Astrocyte of the spinal cord (primary cell): ENCODE measurements at regions not wholly inside any gene's neighbourhood (a gene's known extent, or its start where the extent isn't known, plus 50 kb on each side); places are given as distances from the start of the nearest gene placed in this dataset.
A peak's percentile ranks its signal among the peaks of the same experiment; 100 is the strongest.

Experiments
- DNase-seq: peaks from one replicate; pipeline ENCODE4 v3.0.0; 2011; ENCODE audit warnings: low read depth, low spot score
- H3K4me3 ChIP-seq: 2 replicates; pipeline ENCODE4 v1.5.1; 2011; ENCODE audit warnings: low read depth, mild to moderate bottlenecking, low read length, moderate library complexity
- in situ Hi-C: cut with HindIII; loops from 2 replicates; pipeline ENCODE4 v1.10.0; 2017; ENCODE audit warnings: low sequenced_read_pairs
- TF ChIP-seq, protein P1 (sequence below): IDR thresholded peaks from 2 replicates; pipeline ENCODE4 v1.5.1; 2012; ENCODE audit warnings: low read depth, mild to moderate bottlenecking, low read length, inconsistent platforms

DNA sequence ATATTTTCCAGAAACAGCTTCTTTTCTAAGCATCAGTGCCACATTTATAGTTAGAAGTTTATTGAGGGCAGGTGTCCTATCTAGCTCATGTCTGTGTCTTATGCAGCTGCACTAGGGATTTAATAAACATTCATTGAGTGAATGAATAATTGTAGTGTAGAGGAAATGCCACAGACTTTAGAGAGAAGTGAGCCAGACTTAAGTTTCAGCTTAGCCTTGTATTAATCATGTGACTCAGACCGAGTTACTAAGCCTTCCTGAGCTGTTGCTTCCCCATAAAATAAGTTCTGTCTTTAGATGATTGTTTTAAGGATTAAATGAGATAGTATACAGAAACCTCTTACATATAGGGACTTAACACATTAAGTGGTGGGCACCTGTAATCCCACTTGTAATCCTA lies 236.1 kb upstream of the DDHD1 start:
- peak; percentile 32 for DNase-seq

DNA sequence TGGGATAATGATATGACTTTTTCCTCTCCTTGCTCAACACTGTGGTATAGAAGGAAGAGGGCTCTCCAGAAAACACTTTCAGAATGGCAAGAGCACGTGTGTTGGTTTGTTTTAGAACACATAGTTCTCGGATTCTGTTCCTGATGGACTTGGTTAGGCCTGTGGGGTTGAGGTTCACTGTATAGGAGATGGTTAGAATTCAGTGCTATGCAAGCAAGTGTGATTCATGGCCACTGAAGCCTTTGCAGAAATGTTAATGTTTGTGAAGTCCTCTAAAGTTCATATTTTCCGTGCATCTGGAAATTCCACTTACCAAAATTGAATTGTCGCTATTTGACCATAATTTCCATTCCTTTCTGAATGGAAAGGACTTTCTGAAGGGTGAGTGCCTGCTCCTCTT lies 233.2 kb upstream of the DDHD1 start:
- DNase-seq, result no peak
- TF ChIP-seq, protein P1, sequence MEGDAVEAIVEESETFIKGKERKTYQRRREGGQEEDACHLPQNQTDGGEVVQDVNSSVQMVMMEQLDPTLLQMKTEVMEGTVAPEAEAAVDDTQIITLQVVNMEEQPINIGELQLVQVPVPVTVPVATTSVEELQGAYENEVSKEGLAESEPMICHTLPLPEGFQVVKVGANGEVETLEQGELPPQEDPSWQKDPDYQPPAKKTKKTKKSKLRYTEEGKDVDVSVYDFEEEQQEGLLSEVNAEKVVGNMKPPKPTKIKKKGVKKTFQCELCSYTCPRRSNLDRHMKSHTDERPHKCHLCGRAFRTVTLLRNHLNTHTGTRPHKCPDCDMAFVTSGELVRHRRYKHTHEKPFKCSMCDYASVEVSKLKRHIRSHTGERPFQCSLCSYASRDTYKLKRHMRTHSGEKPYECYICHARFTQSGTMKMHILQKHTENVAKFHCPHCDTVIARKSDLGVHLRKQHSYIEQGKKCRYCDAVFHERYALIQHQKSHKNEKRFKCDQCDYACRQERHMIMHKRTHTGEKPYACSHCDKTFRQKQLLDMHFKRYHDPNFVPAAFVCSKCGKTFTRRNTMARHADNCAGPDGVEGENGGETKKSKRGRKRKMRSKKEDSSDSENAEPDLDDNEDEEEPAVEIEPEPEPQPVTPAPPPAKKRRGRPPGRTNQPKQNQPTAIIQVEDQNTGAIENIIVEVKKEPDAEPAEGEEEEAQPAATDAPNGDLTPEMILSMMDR, result no peak
- H3K4me3 ChIP-seq, result no peak overlapping the region
- in situ Hi-C loops, result no loop called here

More for the DNA sequence above, 236.1 kb upstream of the DDHD1 start:
- TF ChIP-seq, protein P1, result no peak
- in situ Hi-C loops, result no loop called here
- no peak overlapping the region for H3K4me3 ChIP-seq

DNA sequence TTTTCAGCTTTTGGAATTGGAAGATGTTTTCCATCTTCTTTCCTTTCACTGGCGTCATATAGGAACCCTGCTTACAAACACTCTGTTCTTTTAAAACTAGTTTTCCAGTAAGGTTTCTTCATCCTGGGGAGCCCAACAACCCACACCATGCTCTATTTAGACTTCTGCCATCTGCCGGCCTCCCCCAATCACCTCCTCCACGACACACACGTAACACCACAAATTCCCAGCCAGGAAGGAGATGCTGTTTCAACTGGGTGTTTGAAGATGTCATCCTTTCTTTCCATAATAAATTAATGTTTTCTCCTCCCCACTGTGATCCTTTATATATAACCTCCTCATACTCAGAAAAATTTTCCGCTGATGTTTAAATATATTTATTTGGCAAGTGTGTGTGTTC lies 231.4 kb upstream of the DDHD1 start:
- TF ChIP-seq, protein P1, result no peak
- no peak overlapping the region for H3K4me3 ChIP-seq
- in situ Hi-C loops, result no loop called here
- no peak for DNase-seq

DNA sequence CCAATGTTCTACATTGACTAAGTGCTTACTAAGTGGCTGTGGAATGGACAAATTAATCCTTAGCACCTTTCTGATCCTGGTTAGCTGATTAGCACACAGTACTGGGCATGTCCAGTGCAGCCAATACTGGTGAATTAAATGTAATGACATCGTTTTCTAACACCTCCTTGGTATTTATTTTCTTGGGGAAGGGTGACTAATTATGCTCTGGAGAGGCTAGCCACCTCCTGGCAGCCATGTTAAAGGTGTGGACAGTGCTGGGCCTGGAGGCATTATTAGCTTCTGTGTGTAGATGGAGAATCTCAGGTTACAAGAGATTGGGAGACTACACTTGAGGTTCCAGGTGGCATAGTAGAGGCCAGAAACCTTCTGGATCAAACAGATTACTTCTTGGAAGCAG lies 230.9 kb upstream of the DDHD1 start:
- H3K4me3 ChIP-seq, result no peak overlapping the region
- no peak for DNase-seq
- in situ Hi-C loops, result no loop called here
- TF ChIP-seq, protein P1, result no peak

DNA sequence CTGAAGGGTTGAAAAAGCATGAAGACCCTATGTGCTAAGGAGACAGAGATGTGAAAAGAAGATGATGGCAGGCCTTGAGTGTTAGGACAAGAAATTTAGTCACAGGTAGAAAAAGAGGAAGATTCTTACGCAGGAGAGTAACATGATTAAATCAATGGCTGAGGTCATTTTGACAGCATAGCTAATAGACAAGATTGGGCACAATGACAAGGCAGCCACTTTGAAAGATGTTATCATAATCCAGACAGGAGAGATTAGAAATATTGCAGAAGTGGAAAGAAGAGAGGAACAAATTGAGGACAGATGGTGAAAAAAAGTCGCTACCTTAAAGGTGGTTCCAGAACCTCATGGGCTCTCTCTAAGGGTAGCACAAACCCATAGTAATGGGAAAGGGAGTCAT lies 228.8 kb upstream of the DDHD1 start:
- in situ Hi-C loops, result no loop called here
- H3K4me3 ChIP-seq, result no peak overlapping the region
- TF ChIP-seq, protein P1, result no peak
- no peak for DNase-seq

DNA sequence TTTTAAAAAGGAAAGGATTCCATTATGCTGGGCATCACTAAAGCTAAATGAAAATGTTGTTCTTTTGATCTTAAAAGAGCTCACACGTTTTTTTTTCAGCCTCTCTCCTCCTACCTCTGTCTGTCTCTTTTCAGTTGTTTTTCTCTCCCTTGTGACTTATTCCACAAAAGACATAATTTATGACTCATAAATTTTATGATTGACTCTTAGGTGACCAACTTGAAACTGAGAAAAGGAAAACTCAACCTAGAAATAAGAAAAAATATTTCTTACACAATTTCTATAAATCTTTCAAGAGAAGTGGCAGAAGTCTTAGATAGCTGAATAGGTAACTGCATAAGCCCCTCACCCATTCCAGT lies 227.7 kb upstream of the DDHD1 start:
- TF ChIP-seq, protein P1, result no peak
- in situ Hi-C loops, result no loop called here
- no peak for DNase-seq
- H3K4me3 ChIP-seq, result no peak overlapping the region
